ENCODE measurements at regions not wholly inside any gene's neighbourhood (a gene's known extent, or its start where the extent isn't known, plus 50 kb on each side); places are given as distances from the start of the nearest gene placed in this dataset.

DNA sequence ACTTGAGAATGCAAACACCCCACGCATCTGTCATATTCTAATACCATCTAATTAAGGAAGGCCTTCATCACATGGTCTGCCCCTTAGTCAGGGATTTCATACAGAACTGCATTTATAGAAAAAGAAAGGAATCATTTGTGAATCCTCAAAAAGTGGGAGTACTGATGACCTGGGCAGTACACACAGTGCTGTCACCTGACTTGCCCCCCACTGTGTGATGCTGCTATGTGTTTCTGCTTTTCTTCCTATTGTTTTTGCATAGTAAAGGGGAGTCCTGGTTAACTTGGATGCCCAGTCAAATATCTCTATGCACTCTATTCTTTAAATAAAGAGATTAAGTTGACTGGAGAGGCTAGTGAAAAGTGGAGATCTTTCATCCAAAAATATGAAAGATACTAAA lies 1921.2 kb upstream of the PRR20A start:
- TF ChIP-seq HDAC2 (IDR thresholded peaks at IDR 0.05; ENCODE audit: borderline replicate concordance in 1 of 2, low read depth in 2 of 2, low read length in 2 of 2), result no peak
- no peak for TF ChIP-seq HDAC6 (IDR thresholded peaks at IDR 0.05; ENCODE audit: low read depth, low read length)
- TF ChIP-seq, protein P1, sequence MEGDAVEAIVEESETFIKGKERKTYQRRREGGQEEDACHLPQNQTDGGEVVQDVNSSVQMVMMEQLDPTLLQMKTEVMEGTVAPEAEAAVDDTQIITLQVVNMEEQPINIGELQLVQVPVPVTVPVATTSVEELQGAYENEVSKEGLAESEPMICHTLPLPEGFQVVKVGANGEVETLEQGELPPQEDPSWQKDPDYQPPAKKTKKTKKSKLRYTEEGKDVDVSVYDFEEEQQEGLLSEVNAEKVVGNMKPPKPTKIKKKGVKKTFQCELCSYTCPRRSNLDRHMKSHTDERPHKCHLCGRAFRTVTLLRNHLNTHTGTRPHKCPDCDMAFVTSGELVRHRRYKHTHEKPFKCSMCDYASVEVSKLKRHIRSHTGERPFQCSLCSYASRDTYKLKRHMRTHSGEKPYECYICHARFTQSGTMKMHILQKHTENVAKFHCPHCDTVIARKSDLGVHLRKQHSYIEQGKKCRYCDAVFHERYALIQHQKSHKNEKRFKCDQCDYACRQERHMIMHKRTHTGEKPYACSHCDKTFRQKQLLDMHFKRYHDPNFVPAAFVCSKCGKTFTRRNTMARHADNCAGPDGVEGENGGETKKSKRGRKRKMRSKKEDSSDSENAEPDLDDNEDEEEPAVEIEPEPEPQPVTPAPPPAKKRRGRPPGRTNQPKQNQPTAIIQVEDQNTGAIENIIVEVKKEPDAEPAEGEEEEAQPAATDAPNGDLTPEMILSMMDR (IDR thresholded peaks at IDR 0.05; ENCODE audit: control extremely low read depth in 1 of 3, insufficient read depth in 1 of 3, low read depth in 1 of 3, low read length in 3 of 3), result no peak
- TF ChIP-seq GTF2F1 (IDR thresholded peaks at IDR 0.05; ENCODE audit: borderline replicate concordance, low read depth, low read length), result no peak
- no peak for TF ChIP-seq POLR2A (IDR thresholded peaks at IDR 0.05; ENCODE audit: control extremely low read depth in 1 of 2, low read depth in 2 of 2, low read length in 2 of 2)
- TF ChIP-seq RAD21 (IDR thresholded peaks at IDR 0.05 in 1 of 2, conservative IDR thresholded peaks at IDR 0.05 in 1 of 2; ENCODE audit: low read depth in 2 of 2, low read length in 2 of 2), result no peak

All from H1 (cell line).